Suprapubic skin (tissue), 4 donors: ENCODE measurements at regions not wholly inside any gene's neighbourhood (a gene's known extent, or its start where the extent isn't known, plus 50 kb on each side); places are given as distances from the start of the nearest gene placed in this dataset.

Experiments
- EP300 ChIP-seq: sonication (generic); formaldehyde crosslinking; IDR thresholded peaks from one replicate; pipeline ENCODE4 v1.6.1; 2017; ENCODE audit warnings: antibody characterized with exemption
- POLR2A ChIP-seq, 2 donors: fragments of 450-650 bp; IDR thresholded peaks; one replicate each; pipeline ENCODE4 v1.6.1; 2017; ENCODE audit warnings: antibody characterized with exemption in 2 of 2, mild to moderate bottlenecking in 2 of 2, moderate library complexity in 2 of 2
- POLR2AphosphoS5 ChIP-seq, 3 donors: sonication (generic); formaldehyde crosslinking; IDR thresholded peaks; one replicate each; pipeline ENCODE4 v1.6.1; 2017; ENCODE audit warnings: antibody characterized with exemption in 3 of 3
- TF ChIP-seq, protein P1 (sequence below), 2 donors: fragments of 200-600 bp in 1 of 2; fragments of 450-650 bp in 1 of 2; sonication (generic) in 1 of 2; IDR thresholded peaks; one replicate each; pipeline ENCODE4 v1.5.1; 2016 to 2019; ENCODE audit warnings: antibody characterized with exemption in 2 of 2, mild to moderate bottlenecking in 1 of 2, moderate library complexity in 1 of 2

DNA sequence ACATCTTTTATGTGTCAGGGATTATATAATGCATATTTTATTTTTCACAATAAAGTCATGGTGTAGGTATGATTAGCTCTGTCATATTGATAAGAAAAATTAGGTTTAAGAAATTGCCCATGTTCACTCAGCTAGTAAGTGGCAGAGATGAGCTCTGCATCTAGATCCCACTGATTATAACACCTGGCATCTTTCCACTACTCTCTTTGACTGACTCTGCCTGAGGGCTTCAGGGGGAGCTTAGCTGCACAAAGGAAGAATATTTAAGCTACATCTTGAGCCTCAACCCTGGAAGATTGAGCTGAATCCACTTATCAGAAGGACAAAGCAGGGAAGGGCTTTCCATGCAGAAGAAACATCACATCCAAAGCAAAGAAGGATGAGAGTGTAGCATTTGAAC, 190.4 kb downstream of the MIS18A start:
- no peak for TF ChIP-seq POLR2AphosphoS5 (IDR thresholded peaks at IDR 0.05)
- TF ChIP-seq POLR2A (IDR thresholded peaks at IDR 0.05): no peak
- TF ChIP-seq, protein P1, sequence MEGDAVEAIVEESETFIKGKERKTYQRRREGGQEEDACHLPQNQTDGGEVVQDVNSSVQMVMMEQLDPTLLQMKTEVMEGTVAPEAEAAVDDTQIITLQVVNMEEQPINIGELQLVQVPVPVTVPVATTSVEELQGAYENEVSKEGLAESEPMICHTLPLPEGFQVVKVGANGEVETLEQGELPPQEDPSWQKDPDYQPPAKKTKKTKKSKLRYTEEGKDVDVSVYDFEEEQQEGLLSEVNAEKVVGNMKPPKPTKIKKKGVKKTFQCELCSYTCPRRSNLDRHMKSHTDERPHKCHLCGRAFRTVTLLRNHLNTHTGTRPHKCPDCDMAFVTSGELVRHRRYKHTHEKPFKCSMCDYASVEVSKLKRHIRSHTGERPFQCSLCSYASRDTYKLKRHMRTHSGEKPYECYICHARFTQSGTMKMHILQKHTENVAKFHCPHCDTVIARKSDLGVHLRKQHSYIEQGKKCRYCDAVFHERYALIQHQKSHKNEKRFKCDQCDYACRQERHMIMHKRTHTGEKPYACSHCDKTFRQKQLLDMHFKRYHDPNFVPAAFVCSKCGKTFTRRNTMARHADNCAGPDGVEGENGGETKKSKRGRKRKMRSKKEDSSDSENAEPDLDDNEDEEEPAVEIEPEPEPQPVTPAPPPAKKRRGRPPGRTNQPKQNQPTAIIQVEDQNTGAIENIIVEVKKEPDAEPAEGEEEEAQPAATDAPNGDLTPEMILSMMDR (IDR thresholded peaks at IDR 0.05): no peak
- no peak for TF ChIP-seq EP300
